Panc1 (cell line): ENCODE measurements at regions not wholly inside any gene's neighbourhood (a gene's known extent, or its start where the extent isn't known, plus 50 kb on each side); places are given as distances from the start of the nearest gene placed in this dataset.

ENCODE experiments used
- ATAC-seq: fragments of 200-7000 bp; cut with Tn5 transposase; 2 replicates; pipeline ENCODE4 v1.9.1; 2020; ENCODE audit warnings: mild to moderate bottlenecking, moderate library complexity
- BruUV-seq: library from RNA; stranded (reverse); fragments of 400-500 nt; replicated peaks from 2 replicates; lab custom pipeline; 2021; lab: Mats Ljungman, UMichigan
- CTCF ChIA-PET: fragments of 300-600 bp; sonication (Branson Sonifier 250); formaldehyde crosslinking; loops from one replicate; lab custom pipeline; 2022; ENCODE audit warnings: antibody characterized with exemption; lab: Charles Lee
- POLR2A ChIA-PET: fragments of 300-600 bp; sonication (Branson Sonifier 250); formaldehyde crosslinking; loops from one replicate; lab custom pipeline; 2022; ENCODE audit warnings: antibody characterized with exemption; lab: Charles Lee
- DNase-seq: peaks from one replicate; pipeline ENCODE4 v3.0.0-alpha.2; 2010; ENCODE audit warnings: low read depth, low spot score
- H3K27ac ChIP-seq: 2 replicates; pipeline ENCODE4 v1.5.1; 2011; ENCODE audit warnings: mild to moderate bottlenecking, low read length, inconsistent platforms
- H3K27me3 ChIP-seq: fragments of 200-500 bp; sonication (Bioruptor generic); 2 replicates; pipeline ENCODE4 v1.6.0; 2014; ENCODE audit warnings: low read length, inconsistent platforms; ENCODE audit not compliant: control insufficient read depth, insufficient read depth
- H3K36me3 ChIP-seq: fragments of 200-500 bp; sonication (Bioruptor generic); 2 replicates; pipeline ENCODE4 v1.5.1; 2014; ENCODE audit warnings: inconsistent platforms, mild to moderate bottlenecking, low read length, moderate library complexity; ENCODE audit not compliant: control insufficient read depth, insufficient read depth
- H3K4me1 ChIP-seq: 2 replicates; pipeline ENCODE4 v1.5.1; 2011; ENCODE audit warnings: inconsistent platforms, mild to moderate bottlenecking, low read length, moderate library complexity; ENCODE audit not compliant: control insufficient read depth, insufficient read depth
- H3K4me3 ChIP-seq, 2 experiments: 2 replicates each; pipeline ENCODE4 v1.5.1; 2011 to 2012; ENCODE audit warnings: low read depth in 2 of 2, low read length in 2 of 2, mild to moderate bottlenecking in 2 of 2, inconsistent platforms in 1 of 2, moderate library complexity in 1 of 2
- H3K9me3 ChIP-seq: fragments of 200-500 bp; sonication (Bioruptor generic); 2 replicates; pipeline ENCODE4 v1.5.1; 2014; ENCODE audit warnings: low read depth, mild to moderate bottlenecking, inconsistent platforms, low read length, moderate library complexity; ENCODE audit not compliant: control insufficient read depth, insufficient read depth
- CTCF ChIP-seq: fragments of 450-650 bp; IDR thresholded peaks from 2 replicates; pipeline ENCODE4 v1.5.1; 2017; ENCODE audit warnings: mild to moderate bottlenecking
- POLR2AphosphoS5 ChIP-seq: IDR thresholded peaks from 2 replicates; pipeline ENCODE4 v1.6.1; 2012; ENCODE audit warnings: mild to moderate bottlenecking, low read depth, low read length, moderate library complexity
- REST ChIP-seq, 2 experiments: IDR thresholded peaks; 2 replicates each; pipeline ENCODE4 v1.6.1; 2011 to 2012; ENCODE audit warnings: low read depth in 2 of 2, control low read depth in 1 of 2, low read length in 1 of 2, mild to moderate bottlenecking in 1 of 2, moderate library complexity in 1 of 2; ENCODE audit not compliant: insufficient read depth in 1 of 2
- SIN3A ChIP-seq: IDR thresholded peaks from 2 replicates; pipeline ENCODE4 v1.6.1; 2012; ENCODE audit warnings: low read depth, mild to moderate bottlenecking, low read length, moderate library complexity, borderline replicate concordance; ENCODE audit not compliant: insufficient read depth
- TCF7L2 ChIP-seq: IDR thresholded peaks from 2 replicates; pipeline ENCODE4 v1.6.1; 2011; ENCODE audit warnings: mild to moderate bottlenecking, low read depth, low read length, inconsistent platforms
- in situ Hi-C: cut with HindIII; loops from 2 replicates; pipeline ENCODE4 v1.10.0; 2016; ENCODE audit warnings: low sequenced_read_pairs, low pct_unique_long_range_greater_than_20kb
- intact Hi-C: fragments of 100-400 bp; cut with micrococcal nuclease; formaldehyde crosslinking; loops from one replicate; pipeline ENCODE4 v1.10.0; 2022; ENCODE audit not compliant: unreplicated experiment

- H3K36me3 ChIP-seq: no peaks in the 10 kb centered on the region
- H3K4me1 ChIP-seq: no peaks in the 10 kb centered on the region
- in situ Hi-C loops: no loop called here
- CTCF ChIA-PET: no interaction called here
- intact Hi-C loops: no loop called here
- peaks cover 5% of the 10 kb centered on the region; the same call in 1 of the 2 replicates for H3K9me3 ChIP-seq
- DNase-seq: no peak
- BruUV-seq: no TSS peak
- TF ChIP-seq POLR2AphosphoS5 (no peak), REST (IDR thresholded peaks at IDR 0.05; ENCODE audit: insufficient read depth in 1 of 2, low read depth in 2 of 2, low read length in 1 of 2) (no peak)
- no peak overlapping the region for H3K27ac ChIP-seq
- no peak overlapping the region for H3K4me3 ChIP-seq
- ATAC-seq: no peak
- POLR2A ChIA-PET: no interaction called here
- H3K27me3 ChIP-seq: no peaks in the 10 kb centered on the region
These were observed 110.8 kb downstream of the DLEU7 start for GRCh38 chr13:50732712-50733111.

GRCh38 chr13:50733392-50733791 is 110.1 kb downstream of the DLEU7 start:
- H3K9me3 ChIP-seq: peaks cover 5% of the 10 kb centered on the region; the same call in 1 of the 2 replicates

More at GRCh38 chr13:50733392-50733791, 110.1 kb downstream of the DLEU7 start:
- no peak for DNase-seq
- ATAC-seq: no peak
- ChIA-PET POLR2A (no interaction called here), CTCF (no interaction called here)
- no peak for TF ChIP-seq SIN3A
- no peak for TF ChIP-seq POLR2AphosphoS5
- TF ChIP-seq CTCF: no peak
- TF ChIP-seq TCF7L2: no peak
- TF ChIP-seq REST (IDR thresholded peaks at IDR 0.05; ENCODE audit: insufficient read depth in 1 of 2, low read depth in 2 of 2, low read length in 1 of 2): no peak
- in situ Hi-C loops: no loop called here
- no peaks in the 10 kb centered on the region for H3K27me3 ChIP-seq
- H3K27ac ChIP-seq: no peak overlapping the region
- H3K36me3 ChIP-seq: no peaks in the 10 kb centered on the region
- no TSS peak for BruUV-seq
- intact Hi-C loops: no loop called here
- no peak overlapping the region for H3K4me3 ChIP-seq
- H3K4me1 ChIP-seq: no peaks in the 10 kb centered on the region
